Activated CD4-positive, alpha-beta memory T cell treated with anti-CD3 and anti-CD28 coated beads, Interleukin-2, amount 10 ng/mL, durations not matched to agents 7 days and 5 days (primary cell): ENCODE measurements at regions not wholly inside any gene's neighbourhood (a gene's known extent, or its start where the extent isn't known, plus 50 kb on each side); places are given as distances from the start of the nearest gene placed in this dataset.
"Not testable (repeated sequence)": the region's sequence is repeated elsewhere in the genome, so short reads cannot be mapped to it uniquely, and the experiment has no call there.

ENCODE experiments used
- CTCF ChIA-PET: fragments of 350-600 bp; sonication (Branson Sonifier 250); formaldehyde crosslinking; loops from one replicate; lab custom pipeline; 2021; ENCODE audit warnings: antibody characterized with exemption, inconsistent platforms; lab: Charles Lee
- POLR2A ChIA-PET: fragments of 350-600 bp; sonication (Branson Sonifier 250); formaldehyde crosslinking; loops from one replicate; lab custom pipeline; 2021; ENCODE audit warnings: antibody characterized with exemption; lab: Charles Lee
- DNase-seq: peaks from one replicate; pipeline ENCODE4 v3.0.0-alpha.2; 2020
- H3K27ac Mint-ChIP-seq: one replicate; pipeline ENCODE4 v1.8.0; 2021; ENCODE audit warnings: mild to moderate bottlenecking, mixed read lengths
- H3K27me3 Mint-ChIP-seq: one replicate; pipeline ENCODE4 v1.8.0; 2021; ENCODE audit warnings: mixed read lengths
- H3K36me3 Mint-ChIP-seq: one replicate; pipeline ENCODE4 v1.8.0; 2021; ENCODE audit warnings: low read depth, mixed read lengths
- H3K4me1 Mint-ChIP-seq: one replicate; pipeline ENCODE4 v1.8.0; 2021; ENCODE audit warnings: mixed read lengths
- H3K4me3 Mint-ChIP-seq: one replicate; pipeline ENCODE4 v1.8.0; 2021; ENCODE audit warnings: mild to moderate bottlenecking, mixed read lengths
- H3K9me3 Mint-ChIP-seq: one replicate; pipeline ENCODE4 v1.8.0; 2021; ENCODE audit warnings: mixed read lengths

DNA sequence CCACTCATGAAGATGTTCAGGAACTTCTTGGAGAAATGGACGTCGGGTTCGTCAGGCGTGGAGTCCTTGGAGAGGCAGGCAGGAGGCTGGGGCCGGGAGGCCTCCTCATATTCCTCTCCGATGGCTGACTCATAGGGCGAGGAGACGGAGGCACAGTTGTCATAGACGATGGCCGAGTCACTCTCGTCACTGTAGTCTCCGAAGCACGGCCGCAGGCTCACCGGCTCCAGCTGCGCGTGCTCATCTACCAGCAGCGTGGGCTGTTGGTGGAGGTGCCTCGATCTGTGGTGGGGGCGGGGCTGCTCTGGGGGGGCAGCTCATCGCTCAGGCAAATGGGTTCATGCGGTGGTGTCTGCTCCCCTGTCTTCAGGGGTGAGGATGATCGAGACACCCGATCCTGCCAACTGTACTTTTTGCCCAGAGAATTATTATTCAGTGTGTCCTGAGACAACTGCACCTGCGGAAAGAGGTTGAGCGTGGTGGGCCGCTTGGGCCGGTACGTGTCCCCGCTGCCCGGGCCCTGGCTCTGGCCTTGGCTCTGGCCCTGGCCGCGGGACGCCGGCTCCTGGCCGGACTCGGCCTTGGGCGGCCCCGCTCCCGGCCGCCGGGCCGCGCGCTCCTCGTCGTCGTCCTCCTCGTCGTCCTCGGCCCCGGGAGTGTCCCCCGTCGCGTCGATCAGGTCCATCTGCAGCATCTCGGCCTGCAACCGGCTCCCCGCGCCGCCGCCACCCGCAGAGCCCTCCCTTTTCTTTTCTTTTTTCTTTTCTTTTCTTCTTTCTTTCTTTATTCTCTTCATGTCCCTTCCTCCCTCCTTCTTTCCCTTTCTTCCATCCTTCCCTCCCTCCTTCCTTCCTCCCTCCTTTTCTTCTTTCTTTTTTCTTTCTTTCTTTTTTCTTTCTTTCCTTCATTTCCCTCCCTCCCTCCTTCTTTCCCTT, 111.4 kb upstream of the PLEKHM1 start:
- H3K36me3 Mint-ChIP-seq, H3K27ac Mint-ChIP-seq, H3K4me3 Mint-ChIP-seq, POLR2A ChIA-PET, DNase-seq, H3K27me3 Mint-ChIP-seq, H3K4me1 Mint-ChIP-seq, CTCF ChIA-PET, H3K9me3 Mint-ChIP-seq: not testable (repeated sequence)

DNA sequence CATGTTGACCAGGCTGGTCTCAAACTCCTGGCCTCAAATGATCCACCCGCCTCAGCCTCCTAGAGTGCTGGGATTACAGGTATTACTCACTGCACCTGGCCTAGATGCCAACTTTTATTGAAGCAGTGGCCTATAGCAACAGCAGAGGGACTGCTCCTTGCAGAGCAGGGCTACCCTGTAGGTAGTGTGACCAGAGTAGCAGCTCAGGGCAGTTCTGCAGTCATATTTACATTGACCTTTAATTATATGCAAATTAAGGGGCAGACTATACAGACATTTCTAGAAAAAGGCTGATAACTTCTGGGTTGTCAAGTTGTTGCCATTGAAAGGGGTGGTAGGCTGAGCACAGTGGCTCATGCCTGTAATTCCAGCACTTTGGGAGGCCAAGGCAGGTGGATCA, 115.2 kb upstream of the PLEKHM1 start:
- H3K27me3 Mint-ChIP-seq, POLR2A ChIA-PET, H3K4me1 Mint-ChIP-seq, CTCF ChIA-PET, H3K36me3 Mint-ChIP-seq, H3K4me3 Mint-ChIP-seq, DNase-seq, H3K27ac Mint-ChIP-seq, H3K9me3 Mint-ChIP-seq: not testable (repeated sequence)

DNA sequence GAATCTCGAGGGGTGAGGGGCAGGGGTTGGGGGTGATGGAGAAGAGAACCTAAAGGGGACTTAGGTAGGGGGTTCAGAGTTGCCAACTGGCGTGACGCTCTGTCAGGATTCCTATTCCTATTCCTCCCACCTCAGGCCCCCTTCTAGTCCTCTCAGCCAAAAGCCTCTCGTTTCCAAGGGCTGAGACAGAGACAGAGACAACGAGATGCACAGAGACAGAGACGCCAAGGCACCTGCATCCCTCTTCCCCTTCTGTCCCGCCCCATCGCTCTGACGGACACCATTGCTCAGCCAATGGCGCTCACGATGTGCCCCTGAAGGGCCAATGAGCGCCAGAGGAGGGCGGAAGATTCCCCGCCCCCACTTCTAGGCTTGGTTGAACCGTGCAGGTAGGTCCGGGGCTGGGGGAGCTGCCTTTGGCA, 129.5 kb upstream of the PLEKHM1 start:
- H3K9me3 Mint-ChIP-seq, H3K4me1 Mint-ChIP-seq, H3K27me3 Mint-ChIP-seq, POLR2A ChIA-PET, CTCF ChIA-PET, DNase-seq, H3K27ac Mint-ChIP-seq, H3K4me3 Mint-ChIP-seq, H3K36me3 Mint-ChIP-seq: not testable (repeated sequence)

DNA sequence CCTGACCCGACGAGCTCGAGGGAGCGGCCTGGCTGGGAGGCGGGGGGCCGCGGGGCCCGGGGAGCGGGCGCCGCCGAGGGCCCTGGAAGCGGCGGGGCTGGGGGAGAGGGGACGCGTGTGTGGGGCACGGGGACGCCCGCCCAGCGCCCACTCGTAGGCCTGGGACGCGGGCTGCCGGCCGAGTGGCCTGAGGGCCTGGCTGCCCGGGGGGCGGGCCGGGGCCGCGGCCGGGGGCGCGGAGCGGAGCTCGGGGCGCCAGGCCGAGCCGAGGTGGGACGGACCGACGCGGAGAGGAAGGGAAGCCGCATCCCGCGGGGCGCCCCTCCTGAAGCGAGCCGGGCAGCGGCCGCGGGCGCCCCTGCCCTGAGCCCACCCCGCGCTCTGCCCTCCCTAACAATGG, 129.9 kb upstream of the PLEKHM1 start:
- H3K27me3 Mint-ChIP-seq, H3K4me1 Mint-ChIP-seq, H3K9me3 Mint-ChIP-seq, CTCF ChIA-PET, POLR2A ChIA-PET, H3K4me3 Mint-ChIP-seq, H3K27ac Mint-ChIP-seq, H3K36me3 Mint-ChIP-seq: not testable (repeated sequence)
- peak; percentile 28 for DNase-seq

DNA sequence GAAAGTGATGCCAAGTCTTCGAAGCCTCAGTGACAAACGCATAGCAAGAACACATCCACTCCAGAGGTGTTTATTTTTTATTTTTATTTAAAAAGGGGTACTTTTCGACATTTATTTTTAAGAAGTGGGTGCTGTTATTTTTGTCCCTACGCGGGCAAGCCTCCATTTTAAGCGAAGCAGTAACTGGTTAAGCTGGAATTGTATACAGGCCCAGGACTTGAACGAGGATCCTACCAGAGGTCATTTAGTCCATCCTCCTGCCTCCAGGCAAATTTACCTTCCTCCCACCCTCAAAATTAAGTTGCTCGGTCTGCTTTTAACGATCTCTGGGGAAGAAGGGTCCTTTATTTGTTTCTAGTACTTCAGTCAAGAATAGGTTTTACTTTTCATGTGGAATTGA, 130.6 kb upstream of the PLEKHM1 start:
- H3K9me3 Mint-ChIP-seq, H3K27me3 Mint-ChIP-seq, H3K27ac Mint-ChIP-seq, POLR2A ChIA-PET, CTCF ChIA-PET, H3K4me1 Mint-ChIP-seq, H3K36me3 Mint-ChIP-seq, DNase-seq: not testable (repeated sequence)
- peak overlapping the region; percentile 48 for H3K4me3 Mint-ChIP-seq

DNA sequence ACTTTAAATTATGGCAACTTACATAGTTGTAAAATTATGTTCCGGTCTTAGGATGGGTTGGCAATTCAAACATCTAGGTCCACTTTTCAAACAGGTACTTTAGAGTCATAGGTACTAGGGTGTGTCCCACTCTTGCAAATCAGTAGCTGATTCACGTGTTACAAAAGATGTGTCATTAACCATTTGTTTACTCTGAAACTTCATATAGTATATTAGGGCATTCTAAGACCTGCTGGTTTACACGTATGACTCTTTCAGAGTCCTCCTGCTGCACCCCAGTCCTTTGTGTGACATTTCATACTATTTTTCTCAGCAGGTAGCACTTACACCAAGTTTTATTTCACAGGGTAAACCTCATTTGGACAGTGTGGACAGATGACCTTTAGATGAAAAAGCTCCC, 131.8 kb upstream of the PLEKHM1 start:
- H3K36me3 Mint-ChIP-seq, H3K9me3 Mint-ChIP-seq, H3K27me3 Mint-ChIP-seq, H3K27ac Mint-ChIP-seq, POLR2A ChIA-PET, DNase-seq, H3K4me1 Mint-ChIP-seq, CTCF ChIA-PET, H3K4me3 Mint-ChIP-seq: not testable (repeated sequence)

DNA sequence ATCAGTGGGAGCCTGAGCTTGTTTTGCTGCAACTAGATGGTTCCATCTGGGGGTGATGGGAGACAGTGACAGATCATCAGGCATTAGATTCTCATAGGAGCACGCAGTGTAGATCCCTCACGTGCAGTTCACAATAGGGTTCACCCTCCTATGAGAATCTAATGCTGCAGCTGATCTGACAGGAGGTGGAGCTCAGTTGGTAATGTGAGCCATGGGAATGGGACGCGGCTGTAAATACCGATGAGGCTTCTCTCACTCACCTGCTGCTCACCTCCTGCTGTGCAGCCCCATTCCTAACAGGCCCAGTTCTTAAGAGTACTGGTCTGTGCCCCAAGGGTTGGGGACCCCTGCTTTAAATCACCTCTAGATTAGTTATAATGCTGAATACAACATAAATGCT, 137.5 kb upstream of the PLEKHM1 start:
- no peak overlapping the region for H3K27ac Mint-ChIP-seq
- no peaks in the 10 kb centered on the region for H3K27me3 Mint-ChIP-seq
- DNase-seq: no peak
- no peaks in the 10 kb centered on the region for H3K9me3 Mint-ChIP-seq
- no peak overlapping the region for H3K4me3 Mint-ChIP-seq
- ChIA-PET POLR2A (no interaction called here), CTCF (interaction anchor here (3.4 kb wide), 1 partner anchor 13 kb away, joined by 13 read pairs; no protein-coding TSS in a partner anchor)
- H3K36me3 Mint-ChIP-seq: peaks cover 35% of the 10 kb centered on the region
- peaks cover 5% of the 10 kb centered on the region for H3K4me1 Mint-ChIP-seq

DNA sequence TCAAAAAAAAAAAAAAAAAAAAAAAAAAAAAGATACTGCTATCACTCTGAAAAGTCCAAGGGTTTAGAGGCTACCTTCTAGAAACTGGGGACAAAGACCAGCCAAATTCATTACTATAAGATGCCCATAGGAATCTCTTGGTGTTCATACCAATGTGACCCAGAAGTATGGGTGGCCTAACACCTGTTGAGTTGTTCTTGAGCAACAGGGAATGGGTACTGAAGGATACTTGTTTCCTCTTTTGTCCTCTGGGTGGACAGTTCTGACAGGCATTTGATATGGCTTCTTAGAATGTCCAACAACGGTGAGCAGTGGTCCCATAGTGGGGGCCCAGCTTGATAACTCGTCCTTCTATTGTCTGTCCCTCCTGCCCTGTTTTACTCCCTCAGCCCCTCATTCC, 141.4 kb upstream of the PLEKHM1 start:
- Mint-ChIP-seq H3K9me3 (no peaks in the 10 kb centered on the region), H3K4me3 (no peak overlapping the region), H3K36me3 (peaks cover 50% of the 10 kb centered on the region), H3K4me1 (peaks cover 5% of the 10 kb centered on the region), H3K27ac (no peak overlapping the region), H3K27me3 (no peaks in the 10 kb centered on the region)
- DNase-seq: no peak
- CTCF ChIA-PET: no interaction called here
- POLR2A ChIA-PET: no interaction called here

DNA sequence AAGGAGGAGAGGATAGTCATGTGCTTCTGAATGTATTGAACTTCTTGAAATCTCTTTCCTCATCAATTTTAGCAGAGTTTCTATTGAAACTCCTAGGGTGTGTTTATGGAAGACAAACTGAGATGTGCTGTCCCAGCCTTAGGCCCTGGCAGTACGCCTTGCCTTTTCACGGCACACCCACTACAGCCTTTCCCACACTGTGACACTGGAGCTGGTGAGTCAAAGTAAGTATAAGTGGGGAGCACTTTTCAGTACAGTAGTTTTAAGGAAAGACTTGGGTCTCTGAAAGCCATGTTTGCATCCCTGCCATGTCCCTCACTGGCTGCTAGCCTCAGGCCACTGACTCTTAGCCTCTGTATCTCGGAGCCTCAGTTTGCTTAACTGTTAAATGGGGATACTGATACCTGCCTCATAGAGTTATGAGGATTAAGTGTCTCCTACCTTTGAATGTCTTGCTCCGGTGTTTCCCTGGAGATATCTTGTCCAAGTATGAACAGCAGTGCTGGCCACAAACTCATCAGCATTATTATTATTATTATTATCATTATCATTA, 144.7 kb upstream of the CRHR1 start:
- peak; percentile 0 for DNase-seq
- H3K9me3 Mint-ChIP-seq: no peaks in the 10 kb centered on the region
- CTCF ChIA-PET: interaction anchor here (1.1 to 4.0 kb wide), 7 partner anchors 41 to 297 kb away, joined by 3 to 56 read pairs (median 6); no protein-coding TSS in a partner anchor
- H3K4me1 Mint-ChIP-seq: peaks cover 9% of the 10 kb centered on the region
- H3K4me3 Mint-ChIP-seq: no peak overlapping the region
- H3K27ac Mint-ChIP-seq: no peak overlapping the region
- POLR2A ChIA-PET: no interaction called here
- no peaks in the 10 kb centered on the region for H3K27me3 Mint-ChIP-seq
- peaks cover 20% of the 10 kb centered on the region for H3K36me3 Mint-ChIP-seq

DNA sequence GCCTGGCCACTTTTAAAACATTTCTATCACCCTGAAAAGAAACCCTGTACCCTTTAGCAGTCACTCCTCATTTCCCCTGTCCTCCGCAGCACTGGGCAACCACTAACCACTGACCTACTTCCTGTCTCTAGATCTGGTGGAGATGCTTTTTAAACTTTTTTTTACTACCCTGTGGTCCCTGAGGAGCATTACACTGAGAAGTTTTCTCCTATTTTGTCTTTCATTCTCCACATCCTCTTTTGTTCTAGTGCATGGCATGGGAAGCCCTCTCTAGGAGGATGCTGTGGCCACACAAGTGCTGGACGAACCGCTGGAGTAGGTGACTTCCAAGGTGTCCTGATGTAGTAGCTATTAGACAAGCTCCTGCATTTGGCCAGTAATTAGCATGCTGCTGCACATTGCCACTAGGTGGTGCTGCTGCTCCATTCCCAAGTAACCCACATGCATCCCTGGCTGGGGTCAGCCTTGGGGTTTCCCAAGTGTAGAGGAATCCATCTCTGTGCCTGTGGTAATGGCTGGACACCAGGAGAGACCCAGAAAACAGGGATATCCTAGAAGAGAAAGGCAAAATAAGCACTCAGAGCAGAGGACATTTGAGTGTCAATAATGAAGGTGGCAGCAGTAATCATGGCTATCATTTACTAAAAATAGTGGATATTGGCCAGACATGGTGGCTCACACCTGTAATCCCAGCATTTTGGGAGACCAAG, 143.8 kb upstream of the CRHR1 start:
- no peak overlapping the region for H3K4me3 Mint-ChIP-seq
- POLR2A ChIA-PET: interaction anchor here (1.0 kb wide), 2 partner anchors 191 to 1310 kb away, joined by 3 to 4 read pairs; no protein-coding TSS in a partner anchor
- no peaks in the 10 kb centered on the region for H3K27me3 Mint-ChIP-seq
- peaks cover 11% of the 10 kb centered on the region for H3K4me1 Mint-ChIP-seq
- CTCF ChIA-PET: interaction anchor here (0.6 to 4.0 kb wide), 20 partner anchors 9 to 1222 kb away, joined by 3 to 56 read pairs (median 4); no protein-coding TSS in a partner anchor
- no peak overlapping the region for H3K27ac Mint-ChIP-seq
- DNase-seq: peak; percentile 76
- H3K9me3 Mint-ChIP-seq: no peaks in the 10 kb centered on the region
- peaks cover 20% of the 10 kb centered on the region for H3K36me3 Mint-ChIP-seq

DNA sequence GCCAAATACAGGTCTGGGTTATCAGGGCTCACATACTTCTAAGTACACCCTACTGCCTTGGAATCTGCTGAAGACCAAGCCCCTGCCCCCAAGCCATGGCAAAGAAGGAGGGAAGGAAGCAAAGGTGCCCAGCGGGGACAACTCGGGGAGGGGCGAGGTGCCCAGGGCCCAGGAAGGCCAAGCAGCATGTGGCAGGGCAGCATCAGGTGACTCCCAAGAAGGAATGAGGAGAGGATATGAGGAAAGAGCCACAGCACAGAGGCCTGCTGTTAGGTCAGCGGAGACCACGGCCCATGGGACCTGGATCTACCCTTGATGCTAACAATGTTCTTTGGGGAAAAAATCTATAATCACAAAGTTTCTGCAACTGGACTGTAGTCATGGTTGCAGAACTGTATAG, 142.6 kb upstream of the CRHR1 start:
- Mint-ChIP-seq H3K27ac (no peak overlapping the region), H3K27me3 (peaks cover 4% of the 10 kb centered on the region), H3K4me1 (peaks cover 24% of the 10 kb centered on the region), H3K9me3 (no peaks in the 10 kb centered on the region), H3K36me3 (peaks cover 10% of the 10 kb centered on the region), H3K4me3 (no peak overlapping the region)
- ChIA-PET CTCF (interaction anchor here (2.5 to 4.0 kb wide), 2 partner anchors 190 to 211 kb away, joined by 10 to 56 read pairs; no protein-coding TSS in a partner anchor), POLR2A (no interaction called here)
- DNase-seq: peak; percentile 12

DNA sequence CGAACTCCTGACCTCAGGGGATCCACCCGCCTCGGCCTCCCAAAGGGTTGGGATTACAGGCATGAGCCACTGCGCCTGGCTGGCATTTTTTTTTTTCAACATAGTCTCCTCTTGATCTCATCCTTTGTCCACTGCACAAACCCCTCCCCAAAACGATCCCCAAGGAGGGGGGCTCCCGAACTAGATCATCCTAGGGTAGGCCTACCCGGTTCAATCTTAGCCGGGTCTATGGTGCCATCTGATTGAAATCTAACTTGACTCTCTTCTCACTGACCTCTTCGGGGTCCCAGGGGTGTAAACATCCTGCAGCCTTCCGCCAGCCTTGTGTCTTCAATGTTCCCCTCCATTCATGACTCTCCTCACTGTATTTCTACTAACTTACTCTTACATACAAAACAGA, 140.5 kb upstream of the CRHR1 start:
- H3K4me1 Mint-ChIP-seq: peaks cover 26% of the 10 kb centered on the region
- H3K9me3 Mint-ChIP-seq: no peaks in the 10 kb centered on the region
- POLR2A ChIA-PET: no interaction called here
- H3K4me3 Mint-ChIP-seq: no peak overlapping the region
- H3K36me3 Mint-ChIP-seq: peaks cover 10% of the 10 kb centered on the region
- CTCF ChIA-PET: no interaction called here
- H3K27me3 Mint-ChIP-seq: peaks cover 4% of the 10 kb centered on the region
- H3K27ac Mint-ChIP-seq: no peak overlapping the region
- no peak for DNase-seq

DNA sequence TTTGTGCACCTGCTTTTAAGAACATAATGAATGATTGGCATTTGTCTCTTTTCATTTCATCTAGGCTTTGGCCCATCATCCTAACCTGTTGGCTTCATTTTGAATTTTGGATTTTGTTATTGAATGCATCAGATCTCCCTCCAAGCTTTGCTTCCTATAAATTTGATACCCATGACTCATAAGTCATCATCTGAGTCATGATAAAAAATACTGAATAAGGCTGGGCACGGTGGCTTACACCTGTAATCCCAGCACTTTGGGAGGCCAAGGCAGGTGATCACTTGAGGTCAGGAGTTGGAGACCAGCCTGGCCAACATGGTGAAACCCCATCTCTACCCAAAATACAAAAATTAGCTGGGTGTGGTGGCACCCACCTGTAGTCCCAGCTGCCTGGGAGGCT, 139.5 kb upstream of the CRHR1 start:
- H3K27me3 Mint-ChIP-seq, H3K9me3 Mint-ChIP-seq, POLR2A ChIA-PET, CTCF ChIA-PET, H3K27ac Mint-ChIP-seq, H3K4me3 Mint-ChIP-seq, DNase-seq, H3K36me3 Mint-ChIP-seq: not testable (repeated sequence)
- H3K4me1 Mint-ChIP-seq: peaks cover 26% of the 10 kb centered on the region
